NCI-H345 treated with DMSO at 0.1 percent for 48 hours (cell line): ENCODE measurements at regions not wholly inside any gene's neighbourhood (a gene's known extent, or its start where the extent isn't known, plus 50 kb on each side); places are given as distances from the start of the nearest gene placed in this dataset.
A peak's percentile ranks its signal among the peaks of the same experiment; 100 is the strongest.

Experiments
- DNase-seq: peaks from one replicate; lab custom pipeline; 2025; ENCODE audit not compliant: unreplicated experiment; lab: John Stamatoyannopoulos, UW

- no peak for DNase-seq
Observed at GRCh38 chr5:173718469-173718868, 102.0 kb upstream of the BOD1 start.

DNA sequence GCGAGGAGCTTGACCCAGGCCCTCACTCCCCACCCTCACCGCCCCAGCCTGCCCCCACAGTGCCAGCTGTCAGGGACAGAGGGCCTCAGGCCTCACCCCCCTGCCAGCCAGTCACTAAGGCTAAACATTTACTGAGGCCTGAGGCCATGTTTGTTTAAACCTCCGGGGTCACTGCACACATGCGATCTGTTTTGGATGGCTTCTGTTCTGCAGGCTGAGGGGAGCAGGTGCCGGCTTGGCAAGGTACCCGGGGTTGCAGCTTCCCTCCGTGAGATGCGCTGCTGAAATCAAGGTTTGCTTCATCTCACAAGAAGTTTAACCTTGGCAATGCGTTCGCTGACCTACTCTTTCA is 103.3 kb upstream of the BOD1 start:
- DNase-seq, result no peak

DNA sequence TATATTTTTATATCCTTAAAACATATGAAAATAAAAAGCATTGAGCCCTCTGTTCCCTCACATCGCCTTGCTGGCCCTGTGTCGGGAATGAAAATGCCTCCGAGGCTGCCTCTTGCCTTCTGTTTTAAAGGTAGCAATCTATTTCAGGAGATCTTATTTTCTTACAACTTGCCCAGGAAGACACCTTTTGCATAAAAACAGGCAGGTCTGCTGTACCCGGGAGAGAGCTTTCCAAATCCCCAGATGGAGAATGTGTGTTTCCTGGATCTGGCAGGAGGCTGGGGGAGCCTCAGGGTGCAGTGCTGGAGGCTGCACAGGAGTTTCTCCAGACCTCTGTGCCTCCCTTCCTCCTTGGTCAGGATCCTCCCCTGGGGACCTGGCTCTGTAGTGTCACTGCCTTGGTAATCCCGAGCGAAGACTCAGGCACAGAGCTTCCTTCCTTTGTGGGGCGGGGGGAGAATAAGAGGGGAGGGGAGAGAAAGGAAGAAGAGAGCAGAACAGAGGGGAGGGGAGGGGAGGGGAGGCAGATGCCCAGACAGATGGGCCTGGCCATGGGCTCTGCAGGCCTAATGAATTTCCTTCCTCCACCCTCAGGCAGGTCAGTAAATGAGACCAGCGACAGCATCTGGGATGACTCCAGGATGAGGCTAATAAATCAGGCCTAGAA is 104.0 kb upstream of the BOD1 start:
- DNase-seq, result no peak

DNA sequence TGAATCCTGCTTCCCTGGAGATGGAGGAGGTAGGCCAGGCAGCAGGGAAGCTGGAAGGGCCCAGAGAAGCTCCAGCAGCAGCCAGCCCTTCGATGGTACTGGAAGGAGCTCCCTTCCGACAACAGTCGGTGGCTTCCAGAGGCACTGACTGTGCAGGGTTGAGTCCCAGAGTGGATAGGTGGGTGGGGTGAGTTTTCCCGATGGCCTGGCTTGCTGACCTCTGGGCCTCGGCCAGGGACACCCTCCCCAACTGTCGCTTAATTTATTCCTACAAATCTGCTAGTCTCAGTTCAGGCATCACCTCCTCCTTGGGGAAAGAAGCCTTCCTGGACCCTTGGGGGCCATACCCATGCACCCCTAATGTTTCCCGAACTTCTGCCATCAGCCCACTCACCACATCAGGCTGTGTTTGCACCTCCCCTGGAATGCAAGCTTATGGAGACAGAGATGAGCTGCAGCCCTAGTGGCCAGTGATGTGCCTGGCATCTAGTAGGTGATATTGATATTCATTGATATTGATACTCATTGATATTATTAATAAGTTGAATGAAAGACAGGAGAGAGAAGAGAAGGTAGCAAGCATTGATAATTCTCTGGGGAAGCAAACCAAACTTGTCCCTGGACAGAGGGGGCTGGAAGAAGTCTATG is 104.6 kb upstream of the BOD1 start:
- DNase-seq, result no peak

DNA sequence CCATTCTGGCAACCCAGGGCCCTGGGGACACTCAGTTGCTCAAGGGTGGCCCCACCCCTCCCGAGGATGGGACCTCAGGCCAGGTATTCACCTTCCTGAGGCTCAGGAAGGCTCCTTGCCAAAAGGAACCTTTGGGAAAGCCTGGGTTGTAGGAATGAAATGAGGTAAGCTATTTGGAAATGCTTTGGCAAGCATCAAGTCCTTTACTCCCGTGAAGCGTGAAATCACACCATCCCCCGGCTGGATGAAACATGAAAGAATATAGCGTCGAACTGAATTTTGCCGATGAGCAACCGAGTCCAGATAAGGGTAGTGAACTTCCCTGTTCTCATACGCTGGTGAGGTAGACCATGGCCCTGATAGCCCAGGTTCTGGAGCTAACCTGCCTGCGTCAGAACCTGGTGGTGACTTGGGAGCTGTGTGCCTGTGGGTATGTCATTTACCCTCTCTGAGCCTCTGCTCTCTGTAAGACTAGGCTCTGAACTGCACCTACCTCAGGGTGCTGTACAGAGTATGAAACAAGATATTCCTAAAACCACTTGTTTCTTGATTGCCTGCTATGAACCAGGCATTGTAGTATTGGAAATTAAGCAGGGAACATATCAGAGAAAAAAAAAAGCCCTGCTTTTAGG is 105.3 kb upstream of the BOD1 start:
- no peak for DNase-seq

GRCh38 chr5:173726846-173727557 is 110.6 kb upstream of the BOD1 start:
- no peak for DNase-seq

- DNase-seq, result peak; percentile 27
Observed at GRCh38 chr5:173727839-173728778, 111.7 kb upstream of the BOD1 start.

- DNase-seq, result no peak
Observed at GRCh38 chr5:173729079-173729765, 112.8 kb upstream of the BOD1 start.

- DNase-seq, result no peak
Observed at GRCh38 chr5:173730632-173731298, 114.3 kb upstream of the BOD1 start.

DNA sequence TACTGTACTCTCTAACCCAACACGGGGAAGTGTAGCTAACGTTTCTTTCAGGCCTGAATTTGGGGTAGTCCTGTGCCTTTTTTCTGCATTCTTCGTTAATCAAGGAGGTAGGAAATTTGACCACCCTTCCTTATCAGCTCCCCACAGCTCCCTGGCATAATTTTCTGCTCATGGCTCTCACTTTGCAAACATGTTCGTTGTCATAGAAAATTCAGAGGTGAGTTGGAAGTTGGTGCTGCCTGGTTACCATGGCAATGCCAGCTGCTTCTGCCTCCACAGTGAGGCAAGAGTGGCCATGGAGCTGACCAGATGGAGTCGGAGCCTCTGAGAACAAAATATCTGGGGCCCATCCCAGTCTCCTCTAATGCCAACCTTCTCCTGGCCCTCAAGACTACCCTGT is 116.6 kb upstream of the BOD1 start:
- no peak for DNase-seq

DNA sequence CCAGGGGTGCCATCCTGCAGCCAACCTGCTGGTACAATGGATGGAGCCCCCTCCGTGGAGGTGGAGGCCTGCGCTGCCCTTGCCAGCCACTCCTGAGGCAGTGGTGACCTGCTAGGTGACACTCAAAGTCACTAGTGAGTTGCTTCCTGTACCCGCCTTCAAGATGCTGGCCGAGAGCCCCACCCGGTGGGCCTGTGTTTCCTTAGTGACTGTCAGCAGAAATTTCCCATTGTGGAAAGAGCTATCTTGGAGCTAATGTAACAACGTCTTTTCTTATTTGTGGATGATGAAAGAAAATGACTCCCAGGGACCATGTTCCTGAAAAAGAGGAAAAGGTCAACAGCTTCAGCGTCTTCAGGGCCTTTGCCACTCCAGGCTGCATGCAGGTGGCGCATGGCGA is 117.0 kb upstream of the BOD1 start:
- DNase-seq, result no peak

- no peak for DNase-seq
Observed at GRCh38 chr5:173733831-173734501, 117.5 kb upstream of the BOD1 start.

- no peak for DNase-seq
Observed at GRCh38 chr5:173734716-173735115, 118.3 kb upstream of the BOD1 start.

DNA sequence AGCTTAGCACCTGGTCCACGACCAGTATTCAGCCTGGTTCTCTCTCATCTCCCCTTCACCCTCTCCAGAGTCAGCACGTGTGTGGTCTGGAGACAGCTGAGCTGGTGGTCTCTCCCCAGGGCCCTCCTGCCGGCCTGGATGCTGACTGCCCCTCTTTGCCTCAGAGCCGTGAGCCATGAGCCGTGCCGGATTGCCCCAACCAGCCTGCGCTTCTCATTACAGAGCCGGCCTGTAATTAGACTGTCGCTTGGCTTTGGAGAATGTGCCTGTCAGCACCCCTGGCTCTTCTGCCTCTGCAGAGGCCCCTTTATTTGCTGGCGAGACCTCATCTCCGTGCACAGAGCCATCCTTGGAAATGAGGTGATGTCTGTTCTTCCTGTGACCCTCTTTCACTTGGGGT is 118.7 kb upstream of the BOD1 start:
- no peak for DNase-seq

DNA sequence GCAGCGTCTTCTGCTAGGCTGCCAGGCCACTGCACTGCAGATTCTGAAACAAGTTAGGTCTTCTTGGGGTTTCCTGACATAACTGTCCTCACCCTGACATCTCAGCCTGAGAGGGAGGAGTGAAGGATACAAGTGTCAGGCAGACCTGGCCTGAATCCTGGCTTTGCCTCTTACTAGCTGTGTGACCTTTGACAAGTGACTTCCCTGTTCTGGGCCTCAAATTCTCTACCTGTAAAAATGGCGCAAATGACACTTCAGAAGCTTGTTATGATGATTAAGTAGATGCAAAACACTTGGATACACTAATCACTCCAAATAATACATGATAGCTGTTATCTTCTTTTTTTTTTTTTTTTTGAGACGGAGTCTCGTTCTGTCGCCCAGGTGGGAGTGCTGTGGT is 119.2 kb upstream of the BOD1 start:
- no peak for DNase-seq

GRCh38 chr5:173736374-173736773 is 119.9 kb upstream of the BOD1 start:
- DNase-seq, result no peak

- peak; percentile 45 for DNase-seq
Observed at GRCh38 chr5:173736923-173737412, 120.5 kb upstream of the BOD1 start.

GRCh38 chr5:173739741-173740140 is 123.3 kb upstream of the BOD1 start:
- DNase-seq, result no peak

- no peak for DNase-seq
Observed at GRCh38 chr5:173740400-173740799, 124.0 kb upstream of the BOD1 start.
